HG03064 (cell line): ENCODE measurements at regions not wholly inside any gene's neighbourhood (a gene's known extent, or its start where the extent isn't known, plus 50 kb on each side); places are given as distances from the start of the nearest gene placed in this dataset.

ENCODE experiments used
- ATAC-seq: cut with Tn5 transposase; IDR thresholded peaks from one replicate; pipeline ENCODE4 v1.9.1; 2021; ENCODE audit warnings: low read depth; ENCODE audit not compliant: unreplicated experiment

DNA sequence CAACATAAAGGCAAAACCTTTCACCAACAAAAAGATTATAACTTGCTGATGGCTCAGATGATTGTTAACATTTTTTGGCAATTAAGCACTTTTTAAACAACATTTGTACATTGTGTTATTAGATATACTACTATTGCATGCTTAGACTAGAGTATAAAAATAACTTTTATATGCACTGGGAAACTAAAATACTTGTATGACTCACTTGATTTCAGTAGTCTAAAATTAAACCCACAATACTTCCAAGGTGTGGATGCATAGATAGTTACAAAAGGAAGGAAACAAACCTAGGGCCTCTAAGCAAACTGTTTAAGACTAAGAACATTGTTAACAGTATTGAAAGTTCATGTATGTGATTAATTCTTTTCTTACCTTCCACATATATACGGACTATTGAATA, 1521.5 kb downstream of the OTOL1 start:
- ATAC-seq, result no peak

DNA sequence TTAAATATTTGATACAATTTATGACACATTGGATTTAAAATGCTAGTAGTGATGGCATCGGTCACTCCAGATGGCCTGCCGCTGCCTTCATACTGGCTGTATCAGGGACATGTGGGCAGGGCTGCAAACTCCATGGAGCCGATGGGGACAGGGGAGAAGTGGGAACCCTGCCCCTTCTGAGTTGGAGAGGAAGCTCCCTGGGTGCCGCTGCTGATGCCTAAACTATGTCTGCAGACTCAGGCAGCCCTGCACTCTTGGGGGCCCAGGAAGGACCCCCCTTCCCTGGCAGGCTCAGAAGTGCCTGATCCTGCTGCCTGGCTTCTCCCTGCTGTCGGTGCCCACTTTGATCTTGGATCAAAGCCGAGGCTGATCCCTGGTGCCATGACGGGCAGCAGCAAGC, 1522.1 kb downstream of the OTOL1 start:
- no peak for ATAC-seq

GRCh38 chr3:163019260-163019659, 1522.7 kb downstream of the OTOL1 start:
- ATAC-seq, result no peak

DNA sequence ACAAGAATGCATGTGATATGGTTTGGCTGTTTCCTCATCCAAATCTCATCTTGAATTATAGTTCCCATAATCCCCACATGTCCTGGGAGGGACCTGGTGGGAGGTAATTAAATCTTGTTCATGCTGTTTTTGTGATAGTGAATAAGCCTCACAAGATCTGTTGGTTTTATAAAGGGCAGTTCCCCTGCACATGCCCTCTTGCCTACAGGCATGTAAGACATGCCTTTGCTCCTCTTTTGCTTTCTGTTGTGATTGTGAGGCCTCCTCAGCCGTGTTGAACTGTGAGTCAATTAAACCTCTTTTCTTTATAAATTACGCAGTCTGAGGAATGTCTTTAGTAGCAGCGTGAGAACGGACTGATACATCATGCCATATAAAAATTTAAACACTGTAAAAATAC, 1537.0 kb downstream of the OTOL1 start:
- no peak for ATAC-seq

GRCh38 chr3:163039636-163040035, 1543.0 kb downstream of the OTOL1 start:
- ATAC-seq, result no peak

DNA sequence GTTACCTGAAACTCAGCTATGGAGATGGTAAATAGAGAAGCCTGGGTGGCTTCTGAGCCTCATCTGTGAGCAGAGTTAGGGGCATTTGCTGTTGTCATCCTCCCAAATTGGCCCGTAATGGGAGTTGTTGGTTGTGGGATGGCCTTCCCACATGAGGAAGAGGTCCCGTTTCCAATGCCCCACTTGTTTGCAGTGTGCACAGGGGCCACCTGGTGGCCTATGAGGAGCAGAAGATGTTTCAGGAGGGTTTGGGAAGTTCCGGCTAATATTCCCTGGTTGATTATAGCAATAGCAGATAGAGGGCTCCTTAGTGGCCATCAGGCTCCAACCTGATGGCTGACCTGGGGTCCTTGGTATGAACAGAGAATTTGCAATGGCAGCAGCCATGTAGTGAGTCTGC, 1546.5 kb downstream of the OTOL1 start:
- no peak for ATAC-seq

- no peak for ATAC-seq
Measured at GRCh38 chr3:163045945-163046344, 1549.3 kb downstream of the OTOL1 start.

GRCh38 chr3:163048881-163049280, 1552.3 kb downstream of the OTOL1 start:
- ATAC-seq, result no peak

DNA sequence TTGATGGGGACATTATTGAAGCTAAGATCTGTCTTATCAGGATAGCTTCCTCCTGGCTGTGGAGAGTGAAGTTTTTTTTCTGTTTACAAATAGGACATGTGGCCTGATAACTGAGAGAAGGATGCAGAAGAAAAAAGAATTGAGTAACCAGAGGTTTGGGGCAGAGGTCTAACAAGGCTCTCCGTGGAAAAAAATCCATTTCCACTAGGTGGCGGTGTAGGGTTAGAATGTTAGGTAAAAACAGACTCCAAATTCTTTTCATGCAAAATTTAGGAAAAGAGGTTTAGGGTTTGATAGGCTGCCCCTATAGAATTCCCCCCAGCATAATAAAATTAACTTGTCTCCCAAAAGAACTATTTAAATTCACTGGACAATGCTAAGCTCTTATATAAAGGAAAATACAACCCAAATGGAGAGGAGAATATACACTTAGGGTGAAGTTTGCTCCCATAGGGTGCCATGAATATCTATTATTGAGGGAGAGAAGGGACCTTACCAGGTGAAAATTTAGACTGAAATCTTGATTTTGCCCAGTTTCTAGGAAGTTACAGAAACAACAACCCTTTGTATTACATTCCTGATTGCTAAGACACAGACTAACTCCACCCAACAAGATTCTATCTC, 1560.4 kb downstream of the OTOL1 start:
- no peak for ATAC-seq

- ATAC-seq, result no peak
Measured at GRCh38 chr3:163058031-163058854, 1561.6 kb downstream of the OTOL1 start.

GRCh38 chr3:163071713-163072112, 1575.1 kb downstream of the OTOL1 start:
- no peak for ATAC-seq
